Keratinocyte (primary cell): ENCODE measurements at regions not wholly inside any gene's neighbourhood (a gene's known extent, or its start where the extent isn't known, plus 50 kb on each side); places are given as distances from the start of the nearest gene placed in this dataset.

ENCODE experiments used
- EZH2 ChIP-seq: IDR thresholded peaks from one replicate; pipeline ENCODE4 v1.6.1; 2012; ENCODE audit warnings: inconsistent platforms, mild to moderate bottlenecking, low read length, moderate library complexity
- TF ChIP-seq, protein P1 (sequence below), 3 experiments: IDR thresholded peaks in 1 of 3; conservative IDR thresholded peaks in 1 of 3; optimal IDR thresholded peaks in 1 of 3; 2 replicates in 2 of 3; 3 replicates in 1 of 3; pipeline versions ENCODE3 to v1.5.1; 2011; ENCODE audit warnings: low read length in 3 of 3, mild to moderate bottlenecking in 3 of 3, moderate library complexity in 2 of 3, control low read depth in 1 of 3, inconsistent platforms in 1 of 3; ENCODE audit not compliant: insufficient read depth in 2 of 3; ENCODE audit errors: extremely low read depth in 1 of 3

DNA sequence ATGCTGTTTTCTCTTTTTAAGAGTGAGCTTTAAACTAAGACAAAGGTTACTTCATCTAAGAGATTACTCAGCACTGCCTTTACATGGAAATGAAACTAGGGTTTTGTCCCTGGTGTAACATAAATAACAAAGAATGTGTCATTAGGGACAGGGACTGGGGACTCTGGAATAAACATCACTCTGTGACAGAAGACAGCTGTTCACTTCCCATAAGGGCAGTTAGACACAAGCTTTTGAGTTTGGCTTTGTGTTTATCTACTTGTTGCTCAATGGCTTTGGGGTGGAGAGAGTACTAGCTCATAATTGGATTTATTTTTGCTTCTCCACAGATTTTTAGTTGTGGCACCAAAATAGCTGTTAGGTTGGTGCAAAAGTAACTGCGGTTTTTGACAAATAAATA, 154.5 kb downstream of the OR4C45 start:
- TF ChIP-seq, protein P1, sequence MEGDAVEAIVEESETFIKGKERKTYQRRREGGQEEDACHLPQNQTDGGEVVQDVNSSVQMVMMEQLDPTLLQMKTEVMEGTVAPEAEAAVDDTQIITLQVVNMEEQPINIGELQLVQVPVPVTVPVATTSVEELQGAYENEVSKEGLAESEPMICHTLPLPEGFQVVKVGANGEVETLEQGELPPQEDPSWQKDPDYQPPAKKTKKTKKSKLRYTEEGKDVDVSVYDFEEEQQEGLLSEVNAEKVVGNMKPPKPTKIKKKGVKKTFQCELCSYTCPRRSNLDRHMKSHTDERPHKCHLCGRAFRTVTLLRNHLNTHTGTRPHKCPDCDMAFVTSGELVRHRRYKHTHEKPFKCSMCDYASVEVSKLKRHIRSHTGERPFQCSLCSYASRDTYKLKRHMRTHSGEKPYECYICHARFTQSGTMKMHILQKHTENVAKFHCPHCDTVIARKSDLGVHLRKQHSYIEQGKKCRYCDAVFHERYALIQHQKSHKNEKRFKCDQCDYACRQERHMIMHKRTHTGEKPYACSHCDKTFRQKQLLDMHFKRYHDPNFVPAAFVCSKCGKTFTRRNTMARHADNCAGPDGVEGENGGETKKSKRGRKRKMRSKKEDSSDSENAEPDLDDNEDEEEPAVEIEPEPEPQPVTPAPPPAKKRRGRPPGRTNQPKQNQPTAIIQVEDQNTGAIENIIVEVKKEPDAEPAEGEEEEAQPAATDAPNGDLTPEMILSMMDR (optimal IDR thresholded peaks at IDR 0.05 in 1 of 3, IDR thresholded peaks at IDR 0.05 in 1 of 3, conservative IDR thresholded peaks at IDR 0.05 in 1 of 3; ENCODE audit: extremely low read depth in 1 of 3, insufficient read depth in 2 of 3, low read length in 3 of 3) = no peak
- no peak for TF ChIP-seq EZH2
